Sigmoid colon (tissue), 4 donors: ENCODE measurements at regions not wholly inside any gene's neighbourhood (a gene's known extent, or its start where the extent isn't known, plus 50 kb on each side); places are given as distances from the start of the nearest gene placed in this dataset.

Experiments
- EP300 ChIP-seq, 4 donors: sonication (generic); formaldehyde crosslinking; IDR thresholded peaks; one replicate each; pipeline ENCODE4 v1.6.1; 2017; ENCODE audit warnings: antibody characterized with exemption in 4 of 4
- POLR2A ChIP-seq, 2 donors: fragments of 450-650 bp; IDR thresholded peaks; one replicate each; pipeline ENCODE4 v1.6.1; 2016; ENCODE audit warnings: antibody characterized with exemption in 2 of 2, mild to moderate bottlenecking in 2 of 2, moderate library complexity in 2 of 2
- TF ChIP-seq, protein P1 (sequence below), 4 experiments: fragments of 450-650 bp in 3 of 4; fragments of 200-600 bp in 1 of 4; IDR thresholded peaks; one replicate each; pipeline ENCODE4 v1.5.1; 2016 to 2019; ENCODE audit warnings: antibody characterized with exemption in 4 of 4, mild to moderate bottlenecking in 3 of 4, moderate library complexity in 2 of 4

DNA sequence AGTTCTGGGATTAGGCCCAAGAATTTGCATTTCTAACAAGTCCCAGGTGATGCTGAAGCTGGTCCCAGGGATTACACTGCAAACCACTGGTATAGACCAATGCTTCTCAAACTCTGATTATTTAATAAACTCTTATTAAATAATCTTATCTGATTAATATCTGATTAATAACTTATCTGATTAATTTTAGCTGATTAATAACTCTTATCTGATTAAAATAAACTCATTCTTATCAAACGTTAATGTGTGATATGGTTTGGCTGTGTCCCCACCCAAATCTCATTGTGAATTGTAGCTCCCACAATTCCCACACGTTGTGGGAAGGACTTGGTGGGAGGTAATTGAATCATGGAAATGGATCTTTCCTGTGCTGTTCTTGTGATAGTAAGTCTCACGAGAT is 78.6 kb upstream of the TANC2 start:
- TF ChIP-seq, protein P1, sequence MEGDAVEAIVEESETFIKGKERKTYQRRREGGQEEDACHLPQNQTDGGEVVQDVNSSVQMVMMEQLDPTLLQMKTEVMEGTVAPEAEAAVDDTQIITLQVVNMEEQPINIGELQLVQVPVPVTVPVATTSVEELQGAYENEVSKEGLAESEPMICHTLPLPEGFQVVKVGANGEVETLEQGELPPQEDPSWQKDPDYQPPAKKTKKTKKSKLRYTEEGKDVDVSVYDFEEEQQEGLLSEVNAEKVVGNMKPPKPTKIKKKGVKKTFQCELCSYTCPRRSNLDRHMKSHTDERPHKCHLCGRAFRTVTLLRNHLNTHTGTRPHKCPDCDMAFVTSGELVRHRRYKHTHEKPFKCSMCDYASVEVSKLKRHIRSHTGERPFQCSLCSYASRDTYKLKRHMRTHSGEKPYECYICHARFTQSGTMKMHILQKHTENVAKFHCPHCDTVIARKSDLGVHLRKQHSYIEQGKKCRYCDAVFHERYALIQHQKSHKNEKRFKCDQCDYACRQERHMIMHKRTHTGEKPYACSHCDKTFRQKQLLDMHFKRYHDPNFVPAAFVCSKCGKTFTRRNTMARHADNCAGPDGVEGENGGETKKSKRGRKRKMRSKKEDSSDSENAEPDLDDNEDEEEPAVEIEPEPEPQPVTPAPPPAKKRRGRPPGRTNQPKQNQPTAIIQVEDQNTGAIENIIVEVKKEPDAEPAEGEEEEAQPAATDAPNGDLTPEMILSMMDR (IDR thresholded peaks at IDR 0.05), result no peak
- no peak for TF ChIP-seq POLR2A (IDR thresholded peaks at IDR 0.05)
- TF ChIP-seq EP300 (IDR thresholded peaks at IDR 0.05), result no peak
